ENCODE measurements at regions not wholly inside any gene's neighbourhood (a gene's known extent, or its start where the extent isn't known, plus 50 kb on each side); places are given as distances from the start of the nearest gene placed in this dataset.
"Not testable (repeated sequence)": the region's sequence is repeated elsewhere in the genome, so short reads cannot be mapped to it uniquely, and the experiment has no call there.

- no peaks in the 10 kb centered on the region for H3K9me3 ChIP-seq (ENCODE audit: low read depth, low read length)
- DNase-seq (ENCODE audit: insufficient read length, low spot score, missing footprints): no peak
- H3K79me2 ChIP-seq (ENCODE audit: insufficient read depth, low read length): no peaks in the 10 kb centered on the region
- TF ChIP-seq CTCF (IDR thresholded peaks at IDR 0.05; ENCODE audit: extremely low read depth, low read depth, low read length): no peak
- no peak overlapping the region for H2AFZ ChIP-seq (ENCODE audit: low read length)
- no peaks in the 10 kb centered on the region for H3K27me3 ChIP-seq (ENCODE audit: insufficient read depth, low read length)
- no peaks in the 10 kb centered on the region for H3K36me3 ChIP-seq (ENCODE audit: insufficient read depth, low read length)
- H3K27ac ChIP-seq (ENCODE audit: low read depth, low read length): no peak overlapping the region
- no peak overlapping the region for H3K4me3 ChIP-seq (ENCODE audit: insufficient read depth, low read length)
- peaks cover 21% of the 10 kb centered on the region for H3K4me1 ChIP-seq (ENCODE audit: insufficient read depth, low read length)
- H3K4me2 ChIP-seq (ENCODE audit: insufficient read depth, low read length): no peak overlapping the region
- no peaks in the 10 kb centered on the region for H4K20me1 ChIP-seq (ENCODE audit: insufficient read depth, low read length)
These were observed 425.2 kb upstream of the TBL1XR1 start for GRCh38 chr3:177622520-177622919.

DNA sequence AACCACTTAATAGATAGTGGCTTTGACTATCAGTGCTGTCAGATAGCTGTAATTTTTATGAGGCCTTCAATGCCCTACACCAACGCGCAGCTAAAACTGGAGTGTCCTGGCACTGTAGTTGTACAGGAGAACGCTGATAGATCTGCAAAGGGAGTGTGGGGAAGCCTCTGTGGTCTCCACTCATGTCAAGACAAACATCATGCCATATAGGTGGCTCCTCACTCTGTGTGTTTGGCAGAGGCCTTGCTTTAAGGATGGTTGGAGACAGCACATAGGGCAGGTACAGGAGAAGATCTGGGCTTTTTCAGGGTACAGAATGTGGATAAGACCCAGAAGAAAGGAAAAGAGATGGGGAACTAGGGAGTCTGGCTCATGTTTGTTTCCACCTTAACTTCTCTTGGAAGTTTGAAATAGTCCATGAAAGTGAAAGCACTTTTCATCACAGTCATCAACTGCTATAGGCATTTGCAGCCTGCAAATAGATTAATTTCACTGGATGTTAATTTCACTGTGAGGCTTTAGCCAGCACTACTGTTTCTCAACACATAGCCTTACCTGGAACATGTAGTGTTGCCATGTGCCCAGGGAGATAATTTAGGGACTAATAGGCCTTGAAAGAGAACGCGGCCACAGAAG is 425.8 kb upstream of the TBL1XR1 start:
- Histone ChIP-seq H2AFZ (ENCODE audit: low read length) (peak overlapping the region; percentile 77), H3K9me3 (ENCODE audit: low read depth, low read length) (no peaks in the 10 kb centered on the region), H3K36me3 (ENCODE audit: insufficient read depth, low read length) (no peaks in the 10 kb centered on the region), H3K27ac (ENCODE audit: low read depth, low read length) (no peak overlapping the region), H4K20me1 (ENCODE audit: insufficient read depth, low read length) (no peaks in the 10 kb centered on the region), H3K4me3 (ENCODE audit: insufficient read depth, low read length) (no peak overlapping the region), H3K4me2 (ENCODE audit: insufficient read depth, low read length) (no peak overlapping the region), H3K79me2 (ENCODE audit: insufficient read depth, low read length) (no peaks in the 10 kb centered on the region), H3K27me3 (ENCODE audit: insufficient read depth, low read length) (no peaks in the 10 kb centered on the region), H3K4me1 (ENCODE audit: insufficient read depth, low read length) (peaks cover 21% of the 10 kb centered on the region)
- no peak for DNase-seq (ENCODE audit: insufficient read length, low spot score, missing footprints)
- TF ChIP-seq CTCF (IDR thresholded peaks at IDR 0.05; ENCODE audit: extremely low read depth, low read depth, low read length): no peak

GRCh38 chr3:177624528-177625495 is 427.5 kb upstream of the TBL1XR1 start:
- H3K27me3 ChIP-seq (ENCODE audit: insufficient read depth, low read length): no peaks in the 10 kb centered on the region
- no peaks in the 10 kb centered on the region for H3K9me3 ChIP-seq (ENCODE audit: low read depth, low read length)
- no peak overlapping the region for H3K4me3 ChIP-seq (ENCODE audit: insufficient read depth, low read length)
- H3K4me2 ChIP-seq (ENCODE audit: insufficient read depth, low read length): peak overlapping the region; percentile 6
- no peaks in the 10 kb centered on the region for H3K79me2 ChIP-seq (ENCODE audit: insufficient read depth, low read length)
- no peak for TF ChIP-seq CTCF (IDR thresholded peaks at IDR 0.05; ENCODE audit: extremely low read depth, low read depth, low read length)
- no peaks in the 10 kb centered on the region for H3K36me3 ChIP-seq (ENCODE audit: insufficient read depth, low read length)
- peak overlapping the region; percentile 70 for H2AFZ ChIP-seq (ENCODE audit: low read length)
- no peaks in the 10 kb centered on the region for H4K20me1 ChIP-seq (ENCODE audit: insufficient read depth, low read length)
- no peak overlapping the region for H3K27ac ChIP-seq (ENCODE audit: low read depth, low read length)
- H3K4me1 ChIP-seq (ENCODE audit: insufficient read depth, low read length): peaks cover 5% of the 10 kb centered on the region
- DNase-seq (ENCODE audit: insufficient read length, low spot score, missing footprints): no peak

- Histone ChIP-seq H3K27me3 (ENCODE audit: insufficient read depth, low read length) (no peaks in the 10 kb centered on the region), H3K4me2 (ENCODE audit: insufficient read depth, low read length) (no peak overlapping the region), H4K20me1 (ENCODE audit: insufficient read depth, low read length) (no peaks in the 10 kb centered on the region), H3K4me3 (ENCODE audit: insufficient read depth, low read length) (no peak overlapping the region), H3K27ac (ENCODE audit: low read depth, low read length) (no peak overlapping the region), H3K79me2 (ENCODE audit: insufficient read depth, low read length) (no peaks in the 10 kb centered on the region), H3K36me3 (ENCODE audit: insufficient read depth, low read length) (no peaks in the 10 kb centered on the region), H2AFZ (ENCODE audit: low read length) (peak overlapping the region; percentile 30), H3K4me1 (ENCODE audit: insufficient read depth, low read length) (peaks cover 5% of the 10 kb centered on the region), H3K9me3 (ENCODE audit: low read depth, low read length) (no peaks in the 10 kb centered on the region)
- DNase-seq (ENCODE audit: insufficient read length, low spot score, missing footprints): no peak
- TF ChIP-seq CTCF (IDR thresholded peaks at IDR 0.05; ENCODE audit: extremely low read depth, low read depth, low read length): no peak
These were observed 428.8 kb upstream of the TBL1XR1 start for GRCh38 chr3:177626045-177626444.

- H3K27ac ChIP-seq (ENCODE audit: low read depth, low read length); H2AFZ ChIP-seq (ENCODE audit: low read length); DNase-seq (ENCODE audit: insufficient read length, low spot score, missing footprints); H4K20me1 ChIP-seq (ENCODE audit: insufficient read depth, low read length); H3K27me3 ChIP-seq (ENCODE audit: insufficient read depth, low read length); H3K4me3 ChIP-seq (ENCODE audit: insufficient read depth, low read length); H3K4me1 ChIP-seq (ENCODE audit: insufficient read depth, low read length); H3K9me3 ChIP-seq (ENCODE audit: low read depth, low read length); H3K36me3 ChIP-seq (ENCODE audit: insufficient read depth, low read length); H3K4me2 ChIP-seq (ENCODE audit: insufficient read depth, low read length); H3K79me2 ChIP-seq (ENCODE audit: insufficient read depth, low read length): not testable (repeated sequence)
These were observed 430.9 kb upstream of the TBL1XR1 start for GRCh38 chr3:177628095-177628719.

Data from osteoblast (primary cell).